ENCODE measurements at regions not wholly inside any gene's neighbourhood (a gene's known extent, or its start where the extent isn't known, plus 50 kb on each side); places are given as distances from the start of the nearest gene placed in this dataset.

DNA sequence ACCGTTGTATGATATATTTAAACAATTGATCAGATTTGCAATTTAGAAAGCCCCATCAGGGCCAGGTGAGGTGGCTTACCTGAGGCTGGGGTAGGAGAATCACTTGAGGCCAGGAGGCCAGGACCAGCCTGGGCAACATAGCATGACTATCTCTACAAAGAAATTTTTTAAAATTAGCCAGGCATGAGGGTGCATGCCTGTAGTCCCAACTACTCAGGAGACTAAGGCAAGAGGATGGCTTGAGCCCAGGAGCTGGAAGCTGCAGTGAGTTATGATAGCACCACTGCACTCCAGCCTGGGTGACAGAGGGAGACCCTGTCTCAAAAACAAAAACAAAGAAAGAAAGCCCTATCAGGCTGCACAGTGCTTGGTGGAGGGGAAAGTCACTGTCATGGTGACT lies 159.9 kb upstream of the RAB4A start:
- no peak overlapping the region for H3K4me3 ChIP-seq (ENCODE audit: low read depth, low read length)
- TF ChIP-seq, protein P1, sequence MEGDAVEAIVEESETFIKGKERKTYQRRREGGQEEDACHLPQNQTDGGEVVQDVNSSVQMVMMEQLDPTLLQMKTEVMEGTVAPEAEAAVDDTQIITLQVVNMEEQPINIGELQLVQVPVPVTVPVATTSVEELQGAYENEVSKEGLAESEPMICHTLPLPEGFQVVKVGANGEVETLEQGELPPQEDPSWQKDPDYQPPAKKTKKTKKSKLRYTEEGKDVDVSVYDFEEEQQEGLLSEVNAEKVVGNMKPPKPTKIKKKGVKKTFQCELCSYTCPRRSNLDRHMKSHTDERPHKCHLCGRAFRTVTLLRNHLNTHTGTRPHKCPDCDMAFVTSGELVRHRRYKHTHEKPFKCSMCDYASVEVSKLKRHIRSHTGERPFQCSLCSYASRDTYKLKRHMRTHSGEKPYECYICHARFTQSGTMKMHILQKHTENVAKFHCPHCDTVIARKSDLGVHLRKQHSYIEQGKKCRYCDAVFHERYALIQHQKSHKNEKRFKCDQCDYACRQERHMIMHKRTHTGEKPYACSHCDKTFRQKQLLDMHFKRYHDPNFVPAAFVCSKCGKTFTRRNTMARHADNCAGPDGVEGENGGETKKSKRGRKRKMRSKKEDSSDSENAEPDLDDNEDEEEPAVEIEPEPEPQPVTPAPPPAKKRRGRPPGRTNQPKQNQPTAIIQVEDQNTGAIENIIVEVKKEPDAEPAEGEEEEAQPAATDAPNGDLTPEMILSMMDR (conservative IDR thresholded peaks at IDR 0.05; ENCODE audit: low read depth, low read length): no peak
- no peak for DNase-seq (ENCODE audit: low read depth)

DNA sequence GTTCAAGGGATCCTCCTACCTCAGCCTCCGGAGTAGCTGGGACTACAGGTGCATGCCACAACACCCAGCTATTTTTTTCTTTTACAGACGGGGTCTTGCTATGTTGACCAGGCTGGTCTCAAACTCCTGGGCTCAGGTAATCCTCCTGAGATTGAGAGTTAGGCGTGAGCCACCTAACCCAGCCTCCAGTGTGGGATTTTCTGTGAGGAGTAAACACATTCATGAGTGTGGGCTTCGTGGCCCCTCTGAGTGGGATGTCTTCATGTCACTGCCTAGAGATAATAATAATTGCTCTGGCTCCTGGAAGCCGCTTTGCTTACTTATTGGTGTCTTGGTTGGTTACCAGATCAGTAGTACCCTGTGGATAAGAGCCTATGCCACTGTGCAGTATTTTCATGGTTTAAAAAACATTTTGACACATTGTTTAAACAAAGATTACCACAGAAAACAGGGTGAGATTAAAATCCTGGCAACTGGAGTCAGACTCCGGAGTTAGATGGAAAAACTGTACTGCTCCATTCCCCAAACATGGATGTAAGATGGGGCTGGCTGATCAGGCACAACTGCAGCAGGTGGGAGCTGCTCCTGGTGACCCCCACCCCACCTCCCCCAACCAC lies 159.1 kb upstream of the RAB4A start:
- TF ChIP-seq, protein P1 (conservative IDR thresholded peaks at IDR 0.05; ENCODE audit: low read depth, low read length): no peak
- no peak for DNase-seq (ENCODE audit: low read depth)

DNA sequence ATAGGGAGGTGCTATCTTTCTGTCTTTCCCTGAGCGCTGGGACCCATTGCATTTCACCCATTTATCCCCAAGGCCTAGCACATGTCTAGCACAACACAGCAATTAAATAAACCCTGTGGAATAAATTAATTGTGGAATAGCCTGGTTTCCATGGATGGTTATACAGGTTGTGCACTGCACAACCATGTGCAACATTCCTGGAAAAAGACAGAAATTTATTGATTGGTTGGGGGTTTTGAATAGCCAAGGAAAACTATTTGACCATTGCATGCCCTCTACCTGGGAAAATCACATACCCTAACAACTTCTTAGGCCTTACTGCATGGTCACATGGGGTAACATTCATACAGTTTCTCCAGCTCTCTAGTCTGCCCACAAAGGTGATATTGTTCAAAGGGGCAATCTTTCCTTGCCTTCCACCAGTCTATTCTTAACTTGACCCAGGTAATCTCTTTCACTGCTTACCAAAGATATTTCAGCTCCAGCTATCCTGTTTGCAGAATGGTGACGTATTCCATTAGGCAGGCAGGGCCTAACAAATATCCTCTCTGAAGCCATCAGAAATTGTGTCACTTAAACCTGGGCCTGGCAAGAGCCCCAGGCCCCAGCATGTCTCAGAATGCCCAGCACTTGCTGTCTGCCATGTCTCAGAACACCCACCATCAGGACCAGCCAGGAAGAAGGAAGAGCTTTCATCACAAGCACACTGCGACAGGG lies 157.9 kb upstream of the RAB4A start:
- no peak for DNase-seq (ENCODE audit: low read depth)
- H3K4me3 ChIP-seq (ENCODE audit: low read depth, low read length): no peak overlapping the region
- TF ChIP-seq, protein P1 (conservative IDR thresholded peaks at IDR 0.05; ENCODE audit: low read depth, low read length): no peak

More for the DNA sequence above, 159.1 kb upstream of the RAB4A start:
- H3K4me3 ChIP-seq (ENCODE audit: low read depth, low read length): no peak overlapping the region

DNA sequence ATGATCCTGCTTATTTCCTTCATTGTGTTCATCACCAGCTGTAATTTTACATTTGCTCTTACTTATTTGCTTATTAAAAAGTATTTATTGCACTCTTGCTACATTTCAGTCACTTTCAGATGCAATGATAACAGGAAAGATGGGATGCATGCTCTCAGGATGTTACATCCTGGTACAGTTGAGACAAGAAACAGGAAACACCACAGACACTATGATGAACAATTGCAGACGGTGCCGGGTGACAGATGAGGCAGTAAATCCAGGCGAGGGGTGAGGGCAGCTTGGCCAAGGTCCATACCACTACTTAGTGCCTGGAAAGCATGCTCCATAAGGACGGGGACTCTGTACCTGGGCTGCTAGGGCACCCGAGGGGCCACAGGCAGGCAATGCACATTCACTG lies 156.6 kb upstream of the RAB4A start:
- H3K4me3 ChIP-seq (ENCODE audit: low read depth, low read length): no peak overlapping the region
- DNase-seq (ENCODE audit: low read depth): no peak
- TF ChIP-seq, protein P1 (conservative IDR thresholded peaks at IDR 0.05; ENCODE audit: low read depth, low read length): no peak

DNA sequence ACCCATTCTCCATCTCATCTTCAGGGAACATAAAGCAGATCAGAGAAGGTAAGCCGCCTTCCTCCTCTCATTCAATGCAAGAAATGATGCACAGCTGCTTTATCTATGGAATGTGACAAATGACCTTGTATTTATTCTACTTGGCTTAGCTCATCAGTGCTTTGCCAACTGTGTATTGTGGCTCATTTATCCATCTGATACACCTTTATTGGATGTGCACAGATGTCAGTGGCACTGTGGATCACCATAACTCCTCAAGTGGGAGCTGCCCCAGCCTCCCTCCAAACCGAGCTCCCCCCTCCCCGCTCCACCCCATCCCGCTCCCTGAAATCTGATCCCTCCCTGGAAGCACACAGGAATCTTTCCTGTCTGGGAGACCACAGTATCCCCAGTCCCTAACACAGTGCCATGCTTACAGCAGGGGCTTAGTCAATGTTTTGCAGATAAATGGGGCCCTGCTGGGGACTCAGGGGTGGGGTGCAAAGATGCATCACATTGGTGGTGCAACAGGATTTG lies 156.0 kb upstream of the RAB4A start:
- no peak overlapping the region for H3K4me3 ChIP-seq (ENCODE audit: low read depth, low read length)
- no peak for DNase-seq (ENCODE audit: low read depth)
- TF ChIP-seq, protein P1 (conservative IDR thresholded peaks at IDR 0.05; ENCODE audit: low read depth, low read length): no peak

DNA sequence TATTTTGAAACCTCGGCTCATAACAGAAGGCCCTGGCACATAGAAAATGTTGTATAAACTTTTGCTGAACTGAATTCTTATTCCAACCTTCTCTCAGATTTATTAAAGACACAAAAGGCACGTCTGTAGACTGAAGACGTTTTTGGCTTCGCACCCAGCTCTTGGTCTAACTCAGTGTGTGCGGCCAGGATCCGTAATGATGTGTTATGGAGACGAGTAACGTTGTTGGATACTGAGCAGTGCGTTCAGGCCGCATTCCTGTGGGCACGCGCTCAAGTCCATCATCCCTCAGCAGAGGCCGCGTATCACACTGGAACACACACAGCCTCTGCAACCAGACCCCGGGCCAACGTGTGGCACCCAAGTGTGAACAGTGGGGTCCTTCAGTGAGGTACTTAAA lies 154.8 kb upstream of the RAB4A start:
- TF ChIP-seq, protein P1 (conservative IDR thresholded peaks at IDR 0.05; ENCODE audit: low read depth, low read length): no peak
- H3K4me3 ChIP-seq (ENCODE audit: low read depth, low read length): no peak overlapping the region
- DNase-seq (ENCODE audit: low read depth): no peak
